ENCODE measurements at regions not wholly inside any gene's neighbourhood (a gene's known extent, or its start where the extent isn't known, plus 50 kb on each side); places are given as distances from the start of the nearest gene placed in this dataset.

DNA sequence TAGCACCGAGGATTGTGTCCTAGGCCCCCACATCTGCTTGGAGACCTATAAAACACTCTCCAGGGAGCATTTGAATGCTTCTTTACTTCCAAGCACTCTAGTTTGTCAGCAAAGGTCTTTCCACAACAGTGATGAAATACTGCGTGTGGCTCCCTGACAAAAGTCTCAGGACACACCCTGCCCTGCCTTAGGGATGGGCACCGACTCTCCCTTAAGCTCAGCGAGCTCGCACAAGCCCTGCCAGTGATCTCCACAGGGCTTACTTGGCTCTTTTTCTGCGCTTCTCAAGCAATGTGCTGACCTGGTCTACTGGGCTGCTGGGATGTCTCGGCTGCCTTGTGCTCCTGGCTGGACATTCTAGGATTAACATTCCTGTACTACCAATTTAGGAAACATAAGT is 84.3 kb upstream of the MPP7 start:
- RAD21 ChIA-PET (ENCODE audit: low non-redundant PET in 1 of 2, low total read pairs in 2 of 2, uncharacterized antibody in 2 of 2, unreplicated experiment in 2 of 2) = no interaction called here
- no peak overlapping the region for H3K4me2 ChIP-seq (ENCODE audit: low read length)
- DNase-seq (ENCODE audit: low read depth, low spot score) (no peak), ATAC-seq (no peak)
- no peaks in the 10 kb centered on the region for H3K79me2 ChIP-seq (ENCODE audit: insufficient read depth, low read length)
- H3K9me2 ChIP-seq (ENCODE audit: insufficient read depth) = no peaks in the 10 kb centered on the region
- POLR2A ChIA-PET = no interaction called here
- intact Hi-C loops (cut with micrococcal nuclease) = loop anchor here (10.0 kb wide), 1 partner anchor 602 kb away; no protein-coding TSS in a partner anchor
- H3K27ac ChIP-seq (ENCODE audit: low read depth, low read length) = no peak overlapping the region
- H4K20me1 ChIP-seq (ENCODE audit: insufficient read depth) = no peaks in the 10 kb centered on the region
- H3K9me3 ChIP-seq (ENCODE audit: control insufficient read depth in 1 of 2, insufficient read depth in 1 of 2, low read depth in 1 of 2, low read length in 2 of 2) = no peaks in the 10 kb centered on the region
- no TSS peak for BruUV-seq (replicated peaks)
- H3K36me3 ChIP-seq (ENCODE audit: control insufficient read depth in 1 of 2, insufficient read depth in 2 of 2, low read length in 2 of 2) = no peaks in the 10 kb centered on the region
- H2AFZ ChIP-seq (ENCODE audit: low read depth, low read length, poor library complexity, severe bottlenecking) = no peak overlapping the region
- CTCF ChIA-PET = no interaction called here
- no peaks in the 10 kb centered on the region for H3K27me3 ChIP-seq (ENCODE audit: insufficient read depth, low read length)
- TF ChIP-seq POLR2A (IDR thresholded peaks at IDR 0.05; ENCODE audit: borderline replicate concordance, extremely low read depth, insufficient read depth, insufficient read length) = no peak
- no peak for TF ChIP-seq SP1 (IDR thresholded peaks at IDR 0.05; ENCODE audit: low read depth)
- no peak for TF ChIP-seq SIN3A (IDR thresholded peaks at IDR 0.05; ENCODE audit: low read depth)
- TF ChIP-seq YY1 (IDR thresholded peaks at IDR 0.05; ENCODE audit: extremely low read depth, insufficient replicate concordance, low read depth, low read length) = no peak
- TF ChIP-seq ZFX (IDR thresholded peaks at IDR 0.05) = no peak
- TF ChIP-seq MAX (IDR thresholded peaks at IDR 0.05) = no peak
- TF ChIP-seq, protein P1, sequence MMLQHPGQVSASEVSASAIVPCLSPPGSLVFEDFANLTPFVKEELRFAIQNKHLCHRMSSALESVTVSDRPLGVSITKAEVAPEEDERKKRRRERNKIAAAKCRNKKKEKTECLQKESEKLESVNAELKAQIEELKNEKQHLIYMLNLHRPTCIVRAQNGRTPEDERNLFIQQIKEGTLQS (IDR thresholded peaks at IDR 0.05) = no peak
- no peak for TF ChIP-seq ZNF274 (IDR thresholded peaks at IDR 0.05; ENCODE audit: low read depth, low read length)
- TF ChIP-seq JUND (IDR thresholded peaks at IDR 0.05) = no peak
- TF ChIP-seq CEBPB (IDR thresholded peaks at IDR 0.05; ENCODE audit: low read depth) = no peak
- no peak for TF ChIP-seq RAD21 (IDR thresholded peaks at IDR 0.05; ENCODE audit: low read depth)
- H3K4me3 ChIP-seq (replicated peaks in 1 of 2; ENCODE audit: low read depth in 1 of 2, low read length in 2 of 2) = no peak overlapping the region
- no peak overlapping the region for H3K9ac ChIP-seq (ENCODE audit: low read length)
- H3K4me1 ChIP-seq (ENCODE audit: control insufficient read depth in 1 of 2, insufficient read depth in 2 of 2, low read length in 2 of 2) = peaks cover 0 to 2% of the 10 kb centered on the region in 2 experiments; a peak in 1 of 4 replicates

GRCh38 chr10:28391283-28391682 is 88.4 kb upstream of the MPP7 start:
- Histone ChIP-seq H3K4me3 (replicated peaks in 1 of 2; ENCODE audit: low read depth in 1 of 2, low read length in 2 of 2) (no peak overlapping the region), H3K27ac (ENCODE audit: low read depth, low read length) (no peak overlapping the region), H4K20me1 (ENCODE audit: insufficient read depth) (no peaks in the 10 kb centered on the region), H3K9me3 (ENCODE audit: control insufficient read depth in 1 of 2, insufficient read depth in 1 of 2, low read depth in 1 of 2, low read length in 2 of 2) (no peaks in the 10 kb centered on the region), H3K36me3 (ENCODE audit: control insufficient read depth in 1 of 2, insufficient read depth in 2 of 2, low read length in 2 of 2) (no peaks in the 10 kb centered on the region), H3K79me2 (ENCODE audit: insufficient read depth, low read length) (no peaks in the 10 kb centered on the region), H2AFZ (ENCODE audit: low read depth, low read length, poor library complexity, severe bottlenecking) (no peak overlapping the region), H3K4me2 (ENCODE audit: low read length) (no peak overlapping the region), H3K9ac (ENCODE audit: low read length) (no peak overlapping the region), H3K27me3 (ENCODE audit: insufficient read depth, low read length) (no peaks in the 10 kb centered on the region), H3K4me1 (ENCODE audit: control insufficient read depth in 1 of 2, insufficient read depth in 2 of 2, low read length in 2 of 2) (peaks cover 9% of the 10 kb centered on the region in 2 experiments; a peak in 3 of 4 replicates), H3K9me2 (ENCODE audit: insufficient read depth) (no peaks in the 10 kb centered on the region)
- ATAC-seq = no peak
- intact Hi-C loops (cut with micrococcal nuclease) = no loop called here
- DNase-seq (ENCODE audit: low read depth, low spot score) = no peak
- no TSS peak for BruUV-seq (replicated peaks)
- POLR2A ChIA-PET = no interaction called here
- CTCF ChIA-PET = no interaction called here
- RAD21 ChIA-PET (ENCODE audit: low non-redundant PET in 1 of 2, low total read pairs in 2 of 2, uncharacterized antibody in 2 of 2, unreplicated experiment in 2 of 2) = no interaction called here
- TF ChIP-seq SP1 (IDR thresholded peaks at IDR 0.05; ENCODE audit: low read depth) = no peak
- TF ChIP-seq MAX (IDR thresholded peaks at IDR 0.05) = no peak
- TF ChIP-seq EZH2phosphoT487 (IDR thresholded peaks at IDR 0.05; ENCODE audit: borderline replicate concordance) = no peak
- no peak for TF ChIP-seq TCF7L2 (IDR thresholded peaks at IDR 0.05; ENCODE audit: borderline replicate concordance, extremely low read depth, insufficient read depth, insufficient read length)
- TF ChIP-seq YY1 (IDR thresholded peaks at IDR 0.05; ENCODE audit: extremely low read depth, insufficient replicate concordance, low read depth, low read length) = no peak
- no peak for TF ChIP-seq ELF1 (IDR thresholded peaks at IDR 0.05; ENCODE audit: borderline replicate concordance, low read depth)
- TF ChIP-seq JUND (IDR thresholded peaks at IDR 0.05) = no peak
- no peak for TF ChIP-seq EGR1 (IDR thresholded peaks at IDR 0.05; ENCODE audit: low read depth)
- TF ChIP-seq, protein P2, sequence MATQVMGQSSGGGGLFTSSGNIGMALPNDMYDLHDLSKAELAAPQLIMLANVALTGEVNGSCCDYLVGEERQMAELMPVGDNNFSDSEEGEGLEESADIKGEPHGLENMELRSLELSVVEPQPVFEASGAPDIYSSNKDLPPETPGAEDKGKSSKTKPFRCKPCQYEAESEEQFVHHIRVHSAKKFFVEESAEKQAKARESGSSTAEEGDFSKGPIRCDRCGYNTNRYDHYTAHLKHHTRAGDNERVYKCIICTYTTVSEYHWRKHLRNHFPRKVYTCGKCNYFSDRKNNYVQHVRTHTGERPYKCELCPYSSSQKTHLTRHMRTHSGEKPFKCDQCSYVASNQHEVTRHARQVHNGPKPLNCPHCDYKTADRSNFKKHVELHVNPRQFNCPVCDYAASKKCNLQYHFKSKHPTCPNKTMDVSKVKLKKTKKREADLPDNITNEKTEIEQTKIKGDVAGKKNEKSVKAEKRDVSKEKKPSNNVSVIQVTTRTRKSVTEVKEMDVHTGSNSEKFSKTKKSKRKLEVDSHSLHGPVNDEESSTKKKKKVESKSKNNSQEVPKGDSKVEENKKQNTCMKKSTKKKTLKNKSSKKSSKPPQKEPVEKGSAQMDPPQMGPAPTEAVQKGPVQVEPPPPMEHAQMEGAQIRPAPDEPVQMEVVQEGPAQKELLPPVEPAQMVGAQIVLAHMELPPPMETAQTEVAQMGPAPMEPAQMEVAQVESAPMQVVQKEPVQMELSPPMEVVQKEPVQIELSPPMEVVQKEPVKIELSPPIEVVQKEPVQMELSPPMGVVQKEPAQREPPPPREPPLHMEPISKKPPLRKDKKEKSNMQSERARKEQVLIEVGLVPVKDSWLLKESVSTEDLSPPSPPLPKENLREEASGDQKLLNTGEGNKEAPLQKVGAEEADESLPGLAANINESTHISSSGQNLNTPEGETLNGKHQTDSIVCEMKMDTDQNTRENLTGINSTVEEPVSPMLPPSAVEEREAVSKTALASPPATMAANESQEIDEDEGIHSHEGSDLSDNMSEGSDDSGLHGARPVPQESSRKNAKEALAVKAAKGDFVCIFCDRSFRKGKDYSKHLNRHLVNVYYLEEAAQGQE (IDR thresholded peaks at IDR 0.05; ENCODE audit: low read depth) = no peak
- no peak for TF ChIP-seq ZFX (IDR thresholded peaks at IDR 0.05)
- TF ChIP-seq EZH2 (IDR thresholded peaks at IDR 0.05) = no peak
- no peak for TF ChIP-seq SIN3A (IDR thresholded peaks at IDR 0.05; ENCODE audit: low read depth)
- TF ChIP-seq POLR2AphosphoS5 (IDR thresholded peaks at IDR 0.05; ENCODE audit: low read depth, low read length) = no peak
